Liver (tissue), 3 donors: ENCODE measurements at regions not wholly inside any gene's neighbourhood (a gene's known extent, or its start where the extent isn't known, plus 50 kb on each side); places are given as distances from the start of the nearest gene placed in this dataset.

Experiments
- EGR1 ChIP-seq, 2 donors: IDR thresholded peaks; 2 replicates each; pipeline ENCODE4 v1.6.1; 2016 to 2018; ENCODE audit warnings: antibody characterized with exemption in 2 of 2, low read depth in 2 of 2
- FOXA1 ChIP-seq: IDR thresholded peaks from 2 replicates; pipeline ENCODE4 v1.6.1; 2016; ENCODE audit warnings: antibody characterized with exemption
- HNF4A ChIP-seq, 2 donors: conservative IDR thresholded peaks; 2 replicates each; pipeline ENCODE4 v1.6.1; 2016; ENCODE audit warnings: antibody characterized with exemption in 2 of 2, mild to moderate bottlenecking in 2 of 2
- JUND ChIP-seq, 2 donors: IDR thresholded peaks; 2 replicates each; pipeline ENCODE4 v1.6.1; 2016; ENCODE audit warnings: antibody characterized with exemption in 2 of 2
- NR2F2 ChIP-seq: IDR thresholded peaks from 2 replicates; pipeline ENCODE4 v1.6.1; 2016; ENCODE audit warnings: antibody characterized with exemption
- RAD21 ChIP-seq, 2 donors: IDR thresholded peaks; 2 replicates each; pipeline ENCODE4 v1.6.1; 2016; ENCODE audit warnings: antibody characterized with exemption in 2 of 2, mild to moderate bottlenecking in 2 of 2
- SP1 ChIP-seq: IDR thresholded peaks from 2 replicates; pipeline ENCODE4 v1.6.1; 2018; ENCODE audit warnings: antibody characterized with exemption, mild to moderate bottlenecking
- TAF1 ChIP-seq: conservative IDR thresholded peaks from 2 replicates; pipeline ENCODE4 v1.6.1; 2016; ENCODE audit warnings: antibody characterized with exemption, mild to moderate bottlenecking
- YY1 ChIP-seq: IDR thresholded peaks from 2 replicates; pipeline ENCODE4 v1.6.1; 2016; ENCODE audit warnings: antibody characterized with exemption, mild to moderate bottlenecking
- TF ChIP-seq, protein P1 (sequence below): fragments of 150-350 bp; IDR thresholded peaks from 2 replicates; pipeline ENCODE4 v1.5.1; 2017; ENCODE audit warnings: improper control_type of control experiment, low read depth, low read length; ENCODE audit not compliant: missing input control
- TF ChIP-seq, protein P2 (sequence below): IDR thresholded peaks from 2 replicates; pipeline ENCODE4 v1.6.1; 2016; ENCODE audit warnings: antibody characterized with exemption, mild to moderate bottlenecking
- TF ChIP-seq, protein P3 (sequence below): IDR thresholded peaks from 2 replicates; pipeline ENCODE4 v1.6.1; 2016; ENCODE audit warnings: antibody characterized with exemption
- TF ChIP-seq, protein P4 (sequence below): IDR thresholded peaks from 2 replicates; pipeline ENCODE4 v1.6.1; 2016; ENCODE audit warnings: antibody characterized with exemption
- TF ChIP-seq, protein P5 (sequence below): IDR thresholded peaks from 2 replicates; pipeline ENCODE4 v1.6.1; 2016; ENCODE audit warnings: antibody characterized with exemption
- donor health status: healthy.
- donor health status: healthy.

DNA sequence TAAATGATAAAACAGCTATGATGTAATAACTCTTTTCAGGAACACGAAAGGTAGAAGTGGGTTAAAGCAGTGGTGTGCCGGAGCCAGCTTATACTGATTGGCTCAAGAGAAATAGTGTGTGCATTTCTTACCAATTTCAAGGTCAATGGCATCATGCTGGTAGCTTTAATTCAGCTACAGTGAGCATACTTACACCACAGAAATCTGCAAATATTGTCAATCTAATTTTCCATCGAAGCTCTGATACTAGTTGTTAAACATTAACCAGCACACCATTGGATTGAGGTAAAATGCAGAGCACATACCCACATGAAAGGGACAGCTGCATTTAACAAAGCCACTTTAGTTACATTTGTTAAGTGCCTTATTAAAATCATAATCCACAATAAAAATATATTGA, 225.7 kb downstream of the KCNC2 start:
- TF ChIP-seq, protein P1, sequence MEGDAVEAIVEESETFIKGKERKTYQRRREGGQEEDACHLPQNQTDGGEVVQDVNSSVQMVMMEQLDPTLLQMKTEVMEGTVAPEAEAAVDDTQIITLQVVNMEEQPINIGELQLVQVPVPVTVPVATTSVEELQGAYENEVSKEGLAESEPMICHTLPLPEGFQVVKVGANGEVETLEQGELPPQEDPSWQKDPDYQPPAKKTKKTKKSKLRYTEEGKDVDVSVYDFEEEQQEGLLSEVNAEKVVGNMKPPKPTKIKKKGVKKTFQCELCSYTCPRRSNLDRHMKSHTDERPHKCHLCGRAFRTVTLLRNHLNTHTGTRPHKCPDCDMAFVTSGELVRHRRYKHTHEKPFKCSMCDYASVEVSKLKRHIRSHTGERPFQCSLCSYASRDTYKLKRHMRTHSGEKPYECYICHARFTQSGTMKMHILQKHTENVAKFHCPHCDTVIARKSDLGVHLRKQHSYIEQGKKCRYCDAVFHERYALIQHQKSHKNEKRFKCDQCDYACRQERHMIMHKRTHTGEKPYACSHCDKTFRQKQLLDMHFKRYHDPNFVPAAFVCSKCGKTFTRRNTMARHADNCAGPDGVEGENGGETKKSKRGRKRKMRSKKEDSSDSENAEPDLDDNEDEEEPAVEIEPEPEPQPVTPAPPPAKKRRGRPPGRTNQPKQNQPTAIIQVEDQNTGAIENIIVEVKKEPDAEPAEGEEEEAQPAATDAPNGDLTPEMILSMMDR, result no peak
- TF ChIP-seq, protein P2, sequence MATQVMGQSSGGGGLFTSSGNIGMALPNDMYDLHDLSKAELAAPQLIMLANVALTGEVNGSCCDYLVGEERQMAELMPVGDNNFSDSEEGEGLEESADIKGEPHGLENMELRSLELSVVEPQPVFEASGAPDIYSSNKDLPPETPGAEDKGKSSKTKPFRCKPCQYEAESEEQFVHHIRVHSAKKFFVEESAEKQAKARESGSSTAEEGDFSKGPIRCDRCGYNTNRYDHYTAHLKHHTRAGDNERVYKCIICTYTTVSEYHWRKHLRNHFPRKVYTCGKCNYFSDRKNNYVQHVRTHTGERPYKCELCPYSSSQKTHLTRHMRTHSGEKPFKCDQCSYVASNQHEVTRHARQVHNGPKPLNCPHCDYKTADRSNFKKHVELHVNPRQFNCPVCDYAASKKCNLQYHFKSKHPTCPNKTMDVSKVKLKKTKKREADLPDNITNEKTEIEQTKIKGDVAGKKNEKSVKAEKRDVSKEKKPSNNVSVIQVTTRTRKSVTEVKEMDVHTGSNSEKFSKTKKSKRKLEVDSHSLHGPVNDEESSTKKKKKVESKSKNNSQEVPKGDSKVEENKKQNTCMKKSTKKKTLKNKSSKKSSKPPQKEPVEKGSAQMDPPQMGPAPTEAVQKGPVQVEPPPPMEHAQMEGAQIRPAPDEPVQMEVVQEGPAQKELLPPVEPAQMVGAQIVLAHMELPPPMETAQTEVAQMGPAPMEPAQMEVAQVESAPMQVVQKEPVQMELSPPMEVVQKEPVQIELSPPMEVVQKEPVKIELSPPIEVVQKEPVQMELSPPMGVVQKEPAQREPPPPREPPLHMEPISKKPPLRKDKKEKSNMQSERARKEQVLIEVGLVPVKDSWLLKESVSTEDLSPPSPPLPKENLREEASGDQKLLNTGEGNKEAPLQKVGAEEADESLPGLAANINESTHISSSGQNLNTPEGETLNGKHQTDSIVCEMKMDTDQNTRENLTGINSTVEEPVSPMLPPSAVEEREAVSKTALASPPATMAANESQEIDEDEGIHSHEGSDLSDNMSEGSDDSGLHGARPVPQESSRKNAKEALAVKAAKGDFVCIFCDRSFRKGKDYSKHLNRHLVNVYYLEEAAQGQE, result peak; percentile 75
- TF ChIP-seq, protein P3, sequence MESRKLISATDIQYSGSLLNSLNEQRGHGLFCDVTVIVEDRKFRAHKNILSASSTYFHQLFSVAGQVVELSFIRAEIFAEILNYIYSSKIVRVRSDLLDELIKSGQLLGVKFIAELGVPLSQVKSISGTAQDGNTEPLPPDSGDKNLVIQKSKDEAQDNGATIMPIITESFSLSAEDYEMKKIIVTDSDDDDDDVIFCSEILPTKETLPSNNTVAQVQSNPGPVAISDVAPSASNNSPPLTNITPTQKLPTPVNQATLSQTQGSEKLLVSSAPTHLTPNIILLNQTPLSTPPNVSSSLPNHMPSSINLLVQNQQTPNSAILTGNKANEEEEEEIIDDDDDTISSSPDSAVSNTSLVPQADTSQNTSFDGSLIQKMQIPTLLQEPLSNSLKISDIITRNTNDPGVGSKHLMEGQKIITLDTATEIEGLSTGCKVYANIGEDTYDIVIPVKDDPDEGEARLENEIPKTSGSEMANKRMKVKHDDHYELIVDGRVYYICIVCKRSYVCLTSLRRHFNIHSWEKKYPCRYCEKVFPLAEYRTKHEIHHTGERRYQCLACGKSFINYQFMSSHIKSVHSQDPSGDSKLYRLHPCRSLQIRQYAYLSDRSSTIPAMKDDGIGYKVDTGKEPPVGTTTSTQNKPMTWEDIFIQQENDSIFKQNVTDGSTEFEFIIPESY, result peak; percentile 71
- peak in 1 of 2 donors; percentile 75 for TF ChIP-seq EGR1 (IDR thresholded peaks at IDR 0.05; ENCODE audit: low read depth in 2 of 2)
- TF ChIP-seq RAD21 (IDR thresholded peaks at IDR 0.05), result peak; percentile 38 to 48
- TF ChIP-seq NR2F2, result peak; percentile 17
- peak; percentile 84 for TF ChIP-seq YY1
- no peak for TF ChIP-seq TAF1
- TF ChIP-seq, protein P4, sequence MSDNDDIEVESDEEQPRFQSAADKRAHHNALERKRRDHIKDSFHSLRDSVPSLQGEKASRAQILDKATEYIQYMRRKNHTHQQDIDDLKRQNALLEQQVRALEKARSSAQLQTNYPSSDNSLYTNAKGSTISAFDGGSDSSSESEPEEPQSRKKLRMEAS, result no peak
- TF ChIP-seq JUND (IDR thresholded peaks at IDR 0.05), result peak; percentile 47 to 76
- TF ChIP-seq, protein P5, sequence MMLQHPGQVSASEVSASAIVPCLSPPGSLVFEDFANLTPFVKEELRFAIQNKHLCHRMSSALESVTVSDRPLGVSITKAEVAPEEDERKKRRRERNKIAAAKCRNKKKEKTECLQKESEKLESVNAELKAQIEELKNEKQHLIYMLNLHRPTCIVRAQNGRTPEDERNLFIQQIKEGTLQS, result peak; percentile 82
- TF ChIP-seq FOXA1, result no peak
- TF ChIP-seq SP1, result peak; percentile 85
- peak; percentile 50 to 64 for TF ChIP-seq HNF4A (conservative IDR thresholded peaks at IDR 0.05)
